GM19351 (cell line): ENCODE measurements at regions not wholly inside any gene's neighbourhood (a gene's known extent, or its start where the extent isn't known, plus 50 kb on each side); places are given as distances from the start of the nearest gene placed in this dataset.

Experiments
- ATAC-seq: cut with Tn5 transposase; IDR thresholded peaks from one replicate; pipeline ENCODE4 v1.9.1; 2021; ENCODE audit warnings: mild to moderate bottlenecking, moderate library complexity; ENCODE audit not compliant: unreplicated experiment

GRCh38 chr5:98993512-98993911 is 64.7 kb upstream of the CHD1 start:
- ATAC-seq: no peak

GRCh38 chr5:98992552-98992951 is 63.7 kb upstream of the CHD1 start:
- no peak for ATAC-seq

GRCh38 chr5:98989727-98990126 is 60.9 kb upstream of the CHD1 start:
- ATAC-seq: no peak

GRCh38 chr5:98986587-98986986 is 57.8 kb upstream of the CHD1 start:
- ATAC-seq: no peak

GRCh38 chr5:98982880-98983279 is 54.1 kb upstream of the CHD1 start:
- ATAC-seq: no peak
